A549 (cell line): ENCODE measurements at regions not wholly inside any gene's neighbourhood (a gene's known extent, or its start where the extent isn't known, plus 50 kb on each side); places are given as distances from the start of the nearest gene placed in this dataset.

Experiments
- ATAC-seq, 2 experiments: fragments of 200-7000 bp in 1 of 2; fragments of >200 bp in 1 of 2; cut with Nextera tagmentation in 1 of 2; cut with Tn5 transposase in 1 of 2; 3 replicates each; pipeline versions ENCODE4 v1.8.0 to v1.9.1; 2018 to 2020; ENCODE audit warnings: mild to moderate bottlenecking in 1 of 2, moderate library complexity in 1 of 2
- CTCF ChIA-PET: fragments of 300-600 bp; sonication (Branson Sonifier 250); formaldehyde crosslinking; extraction: SDS; loops from one replicate; lab custom pipeline; 2021; ENCODE audit warnings: antibody characterized with exemption, inconsistent platforms; lab: Yijun Ruan, JAX
- POLR2A ChIA-PET: fragments of 350-600 bp; formaldehyde crosslinking; extraction: SDS; loops from one replicate; lab custom pipeline; 2021; ENCODE audit warnings: antibody characterized with exemption, inconsistent platforms; lab: Yijun Ruan, JAX
- DNase-seq, 2 experiments: peaks; one replicate each; pipeline versions ENCODE4 v3.0.0 to v3.0.0-alpha.2; 2011 to 2016; ENCODE audit warnings: low read depth in 1 of 2, low spot score in 1 of 2
- FAIRE-seq: peaks from 2 replicates; lab custom pipeline; 2011; peaks lifted over from hg19 to GRCh38; lab: Jason Lieb, UNC
- H3K27ac ChIP-seq, 2 experiments: fragments of >200 bp; sonication (Bioruptor Twin); formaldehyde crosslinking; 3 replicates each; pipeline ENCODE4 v1.5.1; 2016 to 2017
- H3K4me1 ChIP-seq: fragments of >200 bp; sonication (Bioruptor Twin); formaldehyde crosslinking; 3 replicates; pipeline ENCODE4 v1.6.1; 2016
- H3K4me2 ChIP-seq: fragments of >200 bp; sonication (Bioruptor Twin); formaldehyde crosslinking; 3 replicates; pipeline ENCODE4 v1.6.1; 2016
- H3K4me3 ChIP-seq: fragments of >200 bp; sonication (Bioruptor Twin); formaldehyde crosslinking; 3 replicates; pipeline ENCODE4 v1.5.1; 2016
- H3K9me3 ChIP-seq: fragments of >200 bp; sonication (Bioruptor Twin); formaldehyde crosslinking; 3 replicates; pipeline ENCODE4 v1.6.1; 2016
- BHLHE40 ChIP-seq: IDR thresholded peaks from 2 replicates; pipeline ENCODE4 v1.6.1; 2012; ENCODE audit warnings: low read depth, low read length, inconsistent platforms
- CBX8 ChIP-seq: fragments of 200-600 bp; sonication (generic); IDR thresholded peaks from 2 replicates; pipeline ENCODE4 v1.6.1; 2016
- CEBPB ChIP-seq, 2 experiments: fragments of >200 bp in 1 of 2; sonication (Bioruptor Twin) in 1 of 2; formaldehyde crosslinking in 1 of 2; IDR thresholded peaks; 2 replicates each; pipeline ENCODE4 v1.6.1; 2012 to 2016
- EHMT2 ChIP-seq: fragments of 200-600 bp; sonication (generic); IDR thresholded peaks from 2 replicates; pipeline ENCODE4 v1.6.1; 2016; ENCODE audit warnings: antibody characterized with exemption, low read depth, mild to moderate bottlenecking, moderate library complexity
- ESRRA ChIP-seq: fragments of 150-350 bp; IDR thresholded peaks from 2 replicates; pipeline ENCODE4 v1.6.1; 2014; ENCODE audit warnings: mild to moderate bottlenecking, low read length, borderline replicate concordance
- FOSB ChIP-seq: fragments of 250-450 bp; sonication (Bioruptor Pico); IDR thresholded peaks from 2 replicates; pipeline ENCODE4 v1.5.0; 2020; ENCODE audit warnings: mild to moderate bottlenecking, moderate library complexity
- HOXB5 ChIP-seq: fragments of 250-450 bp; sonication (Bioruptor Pico); IDR thresholded peaks from 2 replicates; pipeline ENCODE4 v1.5.0; 2020; ENCODE audit warnings: mild to moderate bottlenecking, moderate library complexity
- KDM1A ChIP-seq: fragments of 200-600 bp; sonication (generic); IDR thresholded peaks from 2 replicates; pipeline ENCODE4 v1.6.1; 2016; ENCODE audit warnings: low read depth, mild to moderate bottlenecking
- NFE2L2 ChIP-seq: fragments of 150-350 bp; conservative IDR thresholded peaks from 2 replicates; pipeline ENCODE4 v1.6.1; 2014; ENCODE audit warnings: low read length
- NR3C1 ChIP-seq: fragments of >200 bp; sonication (Bioruptor Twin); formaldehyde crosslinking; IDR thresholded peaks from 3 replicates; pipeline ENCODE4 v1.6.1; 2017
- PHF8 ChIP-seq: fragments of 200-600 bp; sonication (generic); IDR thresholded peaks from 2 replicates; pipeline ENCODE4 v1.6.1; 2016; ENCODE audit warnings: low read depth, mild to moderate bottlenecking, antibody characterized with exemption, moderate library complexity, borderline replicate concordance
- POLR2A ChIP-seq: IDR thresholded peaks from 2 replicates; pipeline ENCODE4 v1.6.1; 2012; ENCODE audit warnings: mild to moderate bottlenecking, low read length
- POLR2AphosphoS2 ChIP-seq: conservative IDR thresholded peaks from 2 replicates; pipeline ENCODE4 v1.6.1; 2012; ENCODE audit warnings: low read length, improper control_type of control experiment, inconsistent platforms
- RCOR1 ChIP-seq: fragments of 150-350 bp; IDR thresholded peaks from 2 replicates; pipeline ENCODE4 v1.6.1; 2014; ENCODE audit warnings: antibody characterized with exemption, low read length, low read depth
- SMC3 ChIP-seq: fragments of >200 bp; sonication (Bioruptor Twin); formaldehyde crosslinking; IDR thresholded peaks from 3 replicates; pipeline ENCODE4 v1.6.1; 2018; ENCODE audit warnings: inconsistent platforms
- TP53 ChIP-seq: fragments of 250-450 bp; sonication (Bioruptor Pico); IDR thresholded peaks from 2 replicates; pipeline ENCODE4 v1.5.0; 2021; ENCODE audit warnings: mild to moderate bottlenecking, moderate library complexity
- ZFP36 ChIP-seq: fragments of 450-650 bp; IDR thresholded peaks from 2 replicates; pipeline ENCODE4 v1.6.1; 2014; ENCODE audit warnings: borderline replicate concordance; ENCODE audit not compliant: partially characterized antibody
- ZNF302 ChIP-seq: fragments of 250-450 bp; sonication (Bioruptor Pico); IDR thresholded peaks from 2 replicates; pipeline ENCODE4 v1.9.0; 2021; ENCODE audit warnings: inconsistent platforms, mild to moderate bottlenecking, moderate library complexity
- WGBS: methylation state at CpG from one replicate; pipeline ENCODE4 v1.1.6; 2017; ENCODE audit errors: missing lambda C conversion rate; 5-methylcytosine and 5-hydroxymethylcytosine counted together
- TF ChIP-seq, protein P1 (sequence below): fragments of >200 bp; sonication (Bioruptor Twin); formaldehyde crosslinking; IDR thresholded peaks from 3 replicates; pipeline ENCODE4 v1.6.1; 2016
- TF ChIP-seq, protein P2 (sequence below): fragments of >200 bp; sonication (Bioruptor Twin); formaldehyde crosslinking; IDR thresholded peaks from 2 replicates; pipeline ENCODE4 v1.6.1; 2016
- TF ChIP-seq, protein P3 (sequence below): IDR thresholded peaks from 2 replicates; pipeline ENCODE4 v1.6.1; 2012; ENCODE audit warnings: low read depth, borderline replicate concordance
- TF ChIP-seq, protein P4 (sequence below): fragments of 150-350 bp; IDR thresholded peaks from 2 replicates; pipeline ENCODE4 v1.6.1; 2014; ENCODE audit warnings: low read depth, mild to moderate bottlenecking, low read length
- TF ChIP-seq, protein P5 (sequence below): IDR thresholded peaks from 2 replicates; pipeline ENCODE4 v1.6.1; 2012

DNA sequence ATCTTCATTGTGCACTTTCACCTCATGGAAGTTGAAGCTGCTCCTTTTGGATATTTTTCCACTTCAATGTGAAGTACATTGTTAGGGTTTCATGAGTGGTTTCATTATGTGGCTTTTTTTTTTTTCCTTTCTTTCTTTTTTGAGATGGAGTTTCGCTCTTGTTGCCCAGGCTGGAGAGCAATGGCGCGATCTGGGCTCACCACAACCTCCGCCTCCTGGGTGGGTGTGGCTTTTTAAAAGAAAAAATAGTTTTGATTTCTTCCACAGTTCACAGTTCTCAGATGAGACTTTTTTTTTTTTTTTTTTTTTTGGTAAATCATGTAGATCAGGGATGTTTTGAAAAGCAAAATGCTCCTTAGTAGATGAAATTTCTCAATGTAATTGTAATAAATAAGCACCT lies 652.3 kb upstream of the ANKRD30A start:
- no peaks in the 10 kb centered on the region for H3K9me3 ChIP-seq
- ATAC-seq = no peak
- CTCF ChIA-PET = no interaction called here
- TF ChIP-seq CEBPB (IDR thresholded peaks at IDR 0.05) (no peak), HOXB5 (CRISPR knock-in tag) (no peak), POLR2A (no peak), POLR2AphosphoS2 (no peak), KDM1A (no peak), BHLHE40 (no peak), ESRRA (no peak), EHMT2 (no peak), NFE2L2 (no peak), FOSB (CRISPR knock-in tag) (no peak), PHF8 (no peak), TP53 (CRISPR knock-in tag) (no peak), RCOR1 (no peak)
- TF ChIP-seq, protein P1, sequence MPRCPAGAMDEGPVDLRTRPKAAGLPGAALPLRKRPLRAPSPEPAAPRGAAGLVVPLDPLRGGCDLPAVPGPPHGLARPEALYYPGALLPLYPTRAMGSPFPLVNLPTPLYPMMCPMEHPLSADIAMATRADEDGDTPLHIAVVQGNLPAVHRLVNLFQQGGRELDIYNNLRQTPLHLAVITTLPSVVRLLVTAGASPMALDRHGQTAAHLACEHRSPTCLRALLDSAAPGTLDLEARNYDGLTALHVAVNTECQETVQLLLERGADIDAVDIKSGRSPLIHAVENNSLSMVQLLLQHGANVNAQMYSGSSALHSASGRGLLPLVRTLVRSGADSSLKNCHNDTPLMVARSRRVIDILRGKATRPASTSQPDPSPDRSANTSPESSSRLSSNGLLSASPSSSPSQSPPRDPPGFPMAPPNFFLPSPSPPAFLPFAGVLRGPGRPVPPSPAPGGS = no peak
- TF ChIP-seq, protein P2, sequence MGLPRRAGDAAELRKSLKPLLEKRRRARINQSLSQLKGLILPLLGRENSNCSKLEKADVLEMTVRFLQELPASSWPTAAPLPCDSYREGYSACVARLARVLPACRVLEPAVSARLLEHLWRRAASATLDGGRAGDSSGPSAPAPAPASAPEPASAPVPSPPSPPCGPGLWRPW = no peak
- FAIRE-seq = no peak
- no peak overlapping the region for H3K4me2 ChIP-seq
- no peaks in the 10 kb centered on the region for H3K4me1 ChIP-seq
- DNase-seq = no peak
- H3K4me3 ChIP-seq = no peak overlapping the region
- H3K27ac ChIP-seq = no peak overlapping the region
- 71% methylated on average over 4 of the region's 4 CpGs for WGBS
- POLR2A ChIA-PET = no interaction called here

DNA sequence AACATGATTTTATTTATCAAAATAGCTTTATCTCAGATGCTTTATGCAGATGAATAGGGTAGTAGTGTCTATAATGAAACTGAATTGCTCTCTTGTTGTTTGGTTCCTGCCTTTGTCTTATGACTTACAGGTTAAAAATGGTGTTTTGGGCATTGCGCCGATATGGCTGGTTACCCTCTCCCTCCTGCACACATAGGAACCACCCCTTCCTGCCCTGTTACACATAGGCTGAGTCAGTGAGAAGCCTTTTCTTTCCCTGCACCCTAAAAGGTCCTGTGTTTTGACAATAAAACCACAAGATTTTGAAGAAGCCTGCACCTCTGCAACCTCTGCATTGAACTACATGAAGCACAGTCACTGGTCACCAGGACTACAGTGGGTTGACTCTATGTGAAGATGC lies 655.8 kb upstream of the ANKRD30A start:
- TF ChIP-seq CBX8 (no peak), NFE2L2 (no peak), NR3C1 (no peak), FOSB (CRISPR knock-in tag) (no peak), ZFP36 (no peak), POLR2A (no peak), ZNF302 (CRISPR knock-in tag) (no peak), RCOR1 (no peak), SMC3 (no peak)
- TF ChIP-seq, protein P3, sequence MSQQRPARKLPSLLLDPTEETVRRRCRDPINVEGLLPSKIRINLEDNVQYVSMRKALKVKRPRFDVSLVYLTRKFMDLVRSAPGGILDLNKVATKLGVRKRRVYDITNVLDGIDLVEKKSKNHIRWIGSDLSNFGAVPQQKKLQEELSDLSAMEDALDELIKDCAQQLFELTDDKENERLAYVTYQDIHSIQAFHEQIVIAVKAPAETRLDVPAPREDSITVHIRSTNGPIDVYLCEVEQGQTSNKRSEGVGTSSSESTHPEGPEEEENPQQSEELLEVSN = no peak
- TF ChIP-seq, protein P4, sequence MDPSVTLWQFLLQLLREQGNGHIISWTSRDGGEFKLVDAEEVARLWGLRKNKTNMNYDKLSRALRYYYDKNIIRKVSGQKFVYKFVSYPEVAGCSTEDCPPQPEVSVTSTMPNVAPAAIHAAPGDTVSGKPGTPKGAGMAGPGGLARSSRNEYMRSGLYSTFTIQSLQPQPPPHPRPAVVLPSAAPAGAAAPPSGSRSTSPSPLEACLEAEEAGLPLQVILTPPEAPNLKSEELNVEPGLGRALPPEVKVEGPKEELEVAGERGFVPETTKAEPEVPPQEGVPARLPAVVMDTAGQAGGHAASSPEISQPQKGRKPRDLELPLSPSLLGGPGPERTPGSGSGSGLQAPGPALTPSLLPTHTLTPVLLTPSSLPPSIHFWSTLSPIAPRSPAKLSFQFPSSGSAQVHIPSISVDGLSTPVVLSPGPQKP = no peak
- TF ChIP-seq, protein P1 = no peak
- TF ChIP-seq, protein P2 = no peak
- TF ChIP-seq, protein P5, sequence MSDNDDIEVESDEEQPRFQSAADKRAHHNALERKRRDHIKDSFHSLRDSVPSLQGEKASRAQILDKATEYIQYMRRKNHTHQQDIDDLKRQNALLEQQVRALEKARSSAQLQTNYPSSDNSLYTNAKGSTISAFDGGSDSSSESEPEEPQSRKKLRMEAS = no peak
- Histone ChIP-seq H3K4me3 (no peak overlapping the region), H3K4me1 (no peaks in the 10 kb centered on the region), H3K4me2 (no peak overlapping the region), H3K27ac (no peak overlapping the region), H3K9me3 (no peaks in the 10 kb centered on the region)
- DNase-seq (no peak), ATAC-seq (no peak), FAIRE-seq (no peak)
- WGBS = 91% methylated on average over 2 of the region's 2 CpGs
- ChIA-PET POLR2A (interaction anchor here (0.6 kb wide), 1 partner anchor 10 kb away, joined by 3 read pairs; no protein-coding TSS in a partner anchor), CTCF (interaction anchor here (0.6 kb wide), 1 partner anchor 514 kb away, joined by 3 read pairs; no protein-coding TSS in a partner anchor)
